Right lobe of liver (tissue), 6 donors: ENCODE measurements at regions not wholly inside any gene's neighbourhood (a gene's known extent, or its start where the extent isn't known, plus 50 kb on each side); places are given as distances from the start of the nearest gene placed in this dataset.
"Not testable (repeated sequence)": the region's sequence is repeated elsewhere in the genome, so short reads cannot be mapped to it uniquely, and the experiment has no call there.

Experiments used
- ATAC-seq, 4 donors: fragments of 200-7000 bp; cut with Tn5 transposase; one replicate each; pipeline ENCODE4 v1.9.1; 2020; ENCODE audit warnings: mild to moderate bottlenecking in 4 of 4, moderate library complexity in 4 of 4
- DNase-seq, 3 donors: peaks; one replicate each; pipeline ENCODE4 v3.0.0-alpha.2; 2020
- H3K27ac ChIP-seq, 3 donors: fragments of 200-600 bp; one replicate each; pipeline ENCODE4 v1.8.0; 2022
- H3K27me3 ChIP-seq, 2 donors: fragments of 200-600 bp; one replicate each; pipeline ENCODE4 v1.8.0; 2022
- H3K36me3 ChIP-seq, 4 donors: fragments of 200-600 bp; sonication (generic) in 1 of 4; one replicate each; pipeline versions ENCODE4 v1.5.1 to v1.8.0; 2017 to 2022; ENCODE audit warnings: control low read depth in 1 of 4
- H3K4me1 ChIP-seq, 4 donors: fragments of 200-600 bp; sonication (generic) in 1 of 4; one replicate each; pipeline versions ENCODE4 v1.5.1 to v1.8.0; 2017 to 2022; ENCODE audit warnings: control low read depth in 1 of 4
- H3K4me3 ChIP-seq, 3 donors: fragments of 200-600 bp; one replicate each; pipeline ENCODE4 v1.8.0; 2022
- H3K9me3 ChIP-seq, 4 donors: fragments of 200-600 bp; sonication (generic) in 1 of 4; one replicate each; pipeline versions ENCODE4 v1.5.1 to v1.8.0; 2017 to 2022; ENCODE audit warnings: control low read depth in 1 of 4
- CTCF ChIP-seq, 4 donors: fragments of 200-600 bp in 3 of 4; fragments of 450-650 bp in 1 of 4; IDR thresholded peaks; one replicate each; pipeline versions ENCODE4 v1.5.1 to v1.8.0; 2016 to 2022; ENCODE audit warnings: antibody characterized with exemption in 4 of 4, mild to moderate bottlenecking in 2 of 4
- POLR2A ChIP-seq: fragments of 450-650 bp; IDR thresholded peaks from one replicate; pipeline ENCODE4 v1.6.1; 2017; ENCODE audit warnings: antibody characterized with exemption, mild to moderate bottlenecking
- whole genome bisulfite sequencing: methylation state at CpG from one replicate; pipeline ENCODE4 v1.1.6; 2018; ENCODE audit warnings: low coverage, low lambda C conversion rate; ENCODE audit not compliant: insufficient coverage; ENCODE audit errors: missing lambda C conversion rate; 5-methylcytosine and 5-hydroxymethylcytosine counted together
- intact Hi-C, 2 donors: fragments of 100-400 bp; cut with DNase I; formaldehyde crosslinking; loops; one replicate each; pipeline versions ENCODE4 v1.11.2 to v1.14.1; 2022
- donor health status: DM: no; HTN: yes; CAD: no.
- donor health status: DM: no; HTN: no; CAD: no.
- donor health status: DM: no; HTN: no; CAD: no.
- donor health status: DM: no; HTN: yes; CAD: no.
- donor health status: DM: no; HTN: yes; CAD: no.

GRCh38 chr6:11885159-11885558, 106.6 kb upstream of the ADTRP start:
- intact Hi-C loops, result no loop called here
- Histone ChIP-seq H3K27ac (no peak overlapping the region), H3K27me3 (no peaks in the 10 kb centered on the region), H3K4me1 (no peaks in the 10 kb centered on the region), H3K36me3 (no peaks in the 10 kb centered on the region), H3K9me3 (no peaks in the 10 kb centered on the region), H3K4me3 (no peak overlapping the region)
- WGBS, result 80% methylated on average over 1 of the region's 1 CpG
- ATAC-seq (no peak), DNase-seq (no peak)
- no peak for TF ChIP-seq CTCF (IDR thresholded peaks at IDR 0.05)
- no peak for TF ChIP-seq POLR2A

- H3K4me1 ChIP-seq, H3K4me3 ChIP-seq, DNase-seq, H3K27ac ChIP-seq, intact Hi-C loops, H3K27me3 ChIP-seq, H3K36me3 ChIP-seq, H3K9me3 ChIP-seq, ATAC-seq: not testable (repeated sequence)
- WGBS, result 72% methylated on average over 2 of the region's 2 CpGs
Observed at GRCh38 chr6:11883471-11883870, 104.9 kb upstream of the ADTRP start.

- H3K4me1 ChIP-seq, DNase-seq, H3K9me3 ChIP-seq, H3K27ac ChIP-seq, H3K27me3 ChIP-seq, H3K36me3 ChIP-seq, ATAC-seq, intact Hi-C loops, H3K4me3 ChIP-seq: not testable (repeated sequence)
- WGBS, result 92% methylated on average over 2 of the region's 4 CpGs
Observed at GRCh38 chr6:11880156-11880555, 101.6 kb upstream of the ADTRP start.

- intact Hi-C loops, result no loop called here
Observed at GRCh38 chr6:11878735-11879134, 100.1 kb upstream of the ADTRP start.

GRCh38 chr6:11878029-11878428, 99.4 kb upstream of the ADTRP start:
- intact Hi-C loops, result no loop called here
- DNase-seq (no peak), ATAC-seq (no peak)
- Histone ChIP-seq H3K9me3 (no peaks in the 10 kb centered on the region), H3K4me1 (no peaks in the 10 kb centered on the region), H3K4me3 (no peak overlapping the region), H3K27ac (no peak overlapping the region), H3K36me3 (no peaks in the 10 kb centered on the region), H3K27me3 (no peaks in the 10 kb centered on the region)
- 52% methylated on average over 3 of the region's 3 CpGs for WGBS
- TF ChIP-seq CTCF (IDR thresholded peaks at IDR 0.05) (no peak), POLR2A (no peak)

More at GRCh38 chr6:11878735-11879134, 100.1 kb upstream of the ADTRP start:
- Histone ChIP-seq H3K9me3 (no peaks in the 10 kb centered on the region), H3K4me3 (no peak overlapping the region), H3K27me3 (no peaks in the 10 kb centered on the region), H3K4me1 (no peaks in the 10 kb centered on the region), H3K27ac (no peak overlapping the region), H3K36me3 (no peaks in the 10 kb centered on the region)
- ATAC-seq (no peak), DNase-seq (no peak)
- no peak for TF ChIP-seq POLR2A
- TF ChIP-seq CTCF (IDR thresholded peaks at IDR 0.05), result no peak
- 96% methylated on average over 3 of the region's 3 CpGs for WGBS

GRCh38 chr6:11876934-11877433, 98.4 kb upstream of the ADTRP start:
- intact Hi-C loops, result no loop called here
- ATAC-seq (no peak), DNase-seq (no peak)
- Histone ChIP-seq H3K36me3 (no peaks in the 10 kb centered on the region), H3K4me3 (no peak overlapping the region), H3K27ac (no peak overlapping the region), H3K27me3 (no peaks in the 10 kb centered on the region), H3K9me3 (no peaks in the 10 kb centered on the region), H3K4me1 (no peaks in the 10 kb centered on the region)
- TF ChIP-seq POLR2A (no peak), CTCF (IDR thresholded peaks at IDR 0.05) (no peak)
- WGBS, result 80% methylated on average over 9 of the region's 10 CpGs
